HepG2 (cell line): ENCODE measurements at regions not wholly inside any gene's neighbourhood (a gene's known extent, or its start where the extent isn't known, plus 50 kb on each side); places are given as distances from the start of the nearest gene placed in this dataset.

Experiments
- ATAC-seq: fragments of 200-7000 bp; cut with Tn5 transposase; 3 replicates; pipeline ENCODE4 v1.9.1; 2020; ENCODE audit warnings: mild to moderate bottlenecking, moderate library complexity
- BruUV-seq: library from RNA; stranded (reverse); fragments of 400-500 nt; replicated peaks from 2 replicates; lab custom pipeline; 2021; lab: Mats Ljungman, UMichigan
- CTCF ChIA-PET: fragments of 300-600 bp; formaldehyde crosslinking; extraction: SDS; loops from one replicate; lab custom pipeline; 2021; ENCODE audit warnings: low total read pairs, inconsistent platforms, low intra/inter-chr PET ratio; lab: Yijun Ruan, JAX
- POLR2A ChIA-PET: fragments of 350-600 bp; sonication (Branson Sonifier 250); formaldehyde crosslinking; loops from one replicate; lab custom pipeline; 2020; ENCODE audit warnings: antibody characterized with exemption, inconsistent platforms; lab: Yijun Ruan, JAX
- DNase-seq: peaks from one replicate; pipeline ENCODE4 v3.0.0-alpha.2; 2015; ENCODE audit warnings: low spot score
- FAIRE-seq: peaks from 3 replicates; lab custom pipeline; 2011; peaks lifted over from hg19 to GRCh38; lab: Jason Lieb, UNC
- H2AFZ ChIP-seq: one replicate; pipeline ENCODE4 v1.6.1; 2011; ENCODE audit warnings: low read length, inconsistent platforms
- H3K27ac ChIP-seq: fragments of 300-600 bp; 3 replicates; pipeline ENCODE4 v1.8.0; 2011; ENCODE audit warnings: mixed run types, mild to moderate bottlenecking, mixed read lengths, low read length, inconsistent platforms; ENCODE audit not compliant: insufficient read depth; ENCODE audit errors: extremely low read length
- H3K27me3 ChIP-seq, 2 experiments: fragments of 200-600 bp in 1 of 2; 2 replicates in 1 of 2; 3 replicates in 1 of 2; pipeline versions ENCODE4 v1.6.0 to v1.8.0; 2011; ENCODE audit warnings: low read length in 2 of 2, mild to moderate bottlenecking in 2 of 2, moderate library complexity in 2 of 2, inconsistent platforms in 1 of 2; ENCODE audit not compliant: insufficient read depth in 2 of 2, control insufficient read depth in 1 of 2
- H3K36me3 ChIP-seq, 2 experiments: fragments of 200-600 bp in 1 of 2; replicated peaks in 1 of 2; 2 replicates in 1 of 2; 3 replicates in 1 of 2; pipeline versions ENCODE4 v1.5.1 to v1.8.0; 2011; ENCODE audit warnings: low read length in 2 of 2, inconsistent platforms in 1 of 2; ENCODE audit not compliant: insufficient read depth in 2 of 2, control insufficient read depth in 1 of 2
- H3K4me1 ChIP-seq: 2 replicates; pipeline ENCODE4 v1.5.1; 2012; ENCODE audit warnings: low read length, inconsistent platforms; ENCODE audit not compliant: insufficient read depth
- H3K4me2 ChIP-seq: 2 replicates; pipeline ENCODE4 v1.6.0; 2011; ENCODE audit warnings: low read depth, low read length, inconsistent platforms
- H3K4me3 ChIP-seq, 3 experiments: fragments of 200-600 bp in 1 of 3; sonication (generic), shearing (Covaris generic) in 1 of 3; replicated peaks in 1 of 3; 2 replicates each; pipeline ENCODE4 v1.5.1; 2011 to 2016; ENCODE audit warnings: low read length in 3 of 3, inconsistent platforms in 2 of 3, low read depth in 2 of 3, mild to moderate bottlenecking in 2 of 3, control low read depth in 1 of 3, mixed read lengths in 1 of 3; ENCODE audit not compliant: insufficient read depth in 1 of 3
- H3K79me2 ChIP-seq: one replicate; pipeline ENCODE4 v1.6.1; 2011; ENCODE audit warnings: low read length, inconsistent platforms; ENCODE audit not compliant: insufficient read depth
- H3K9ac ChIP-seq: 2 replicates; pipeline ENCODE4 v1.6.0; 2011; ENCODE audit warnings: mild to moderate bottlenecking, low read depth, low read length, inconsistent platforms; ENCODE audit not compliant: insufficient read depth
- H3K9me3 ChIP-seq: 2 replicates; pipeline ENCODE4 v1.5.1; 2012; ENCODE audit warnings: mild to moderate bottlenecking, low read length
- H4K20me1 ChIP-seq: 2 replicates; pipeline ENCODE4 v1.6.0; 2011; ENCODE audit warnings: inconsistent platforms, mild to moderate bottlenecking, low read length, moderate library complexity; ENCODE audit not compliant: insufficient read depth
- CENPT ChIP-seq: sonication (generic); formaldehyde crosslinking; IDR thresholded peaks from 2 replicates; pipeline ENCODE4 v1.8.0; 2022; ENCODE audit warnings: low read depth, mild to moderate bottlenecking, moderate library complexity, missing genetic modification reagents
- CSRNP2 ChIP-seq: sonication (generic); formaldehyde crosslinking; conservative IDR thresholded peaks from 2 replicates; pipeline ENCODE4 v1.8.0; 2022; ENCODE audit warnings: low read depth, missing genetic modification reagents
- HOXD1 ChIP-seq: sonication (generic); formaldehyde crosslinking; IDR thresholded peaks from 2 replicates; pipeline ENCODE4 v1.5.0; 2020; ENCODE audit warnings: missing genetic modification reagents
- KDM2A ChIP-seq: sonication (generic); formaldehyde crosslinking; IDR thresholded peaks from 2 replicates; pipeline ENCODE4 v1.4.0; 2020; ENCODE audit warnings: low read depth, missing genetic modification reagents, borderline replicate concordance
- KMT2B ChIP-seq: IDR thresholded peaks from 2 replicates; pipeline ENCODE4 v1.6.1; 2016; ENCODE audit warnings: missing genetic modification reagents, missing compliant biosample characterization
- MTA3 ChIP-seq: sonication (generic); formaldehyde crosslinking; IDR thresholded peaks from 2 replicates; pipeline ENCODE4 v1.4.0; 2020; ENCODE audit warnings: missing genetic modification reagents
- RELA ChIP-seq: sonication (generic); formaldehyde crosslinking; IDR thresholded peaks from 2 replicates; pipeline ENCODE4 v1.4.0; 2020; ENCODE audit warnings: missing genetic modification reagents
- SAP130 ChIP-seq: IDR thresholded peaks from 2 replicates; pipeline ENCODE4 v1.6.1; 2016; ENCODE audit warnings: low read depth
- SRSF9 ChIP-seq: fragments of 200-400 bp; formaldehyde crosslinking; IDR thresholded peaks from 2 replicates; pipeline ENCODE4 v1.6.1; 2018; ENCODE audit warnings: borderline replicate concordance, mild to moderate bottlenecking, low read depth, low read length; ENCODE audit not compliant: insufficient read depth, poor library complexity, severe bottlenecking
- STAG1 ChIP-seq: sonication (generic); formaldehyde crosslinking; IDR thresholded peaks from 2 replicates; pipeline ENCODE4 v1.4.0; 2020; ENCODE audit warnings: missing genetic modification reagents
- TBX3 ChIP-seq: fragments of 450-650 bp; IDR thresholded peaks from 2 replicates; pipeline ENCODE4 v1.6.1; 2017; ENCODE audit warnings: antibody characterized with exemption, mild to moderate bottlenecking, inconsistent platforms, borderline replicate concordance
- ZNF329 ChIP-seq: sonication (generic); formaldehyde crosslinking; IDR thresholded peaks from 2 replicates; pipeline ENCODE4 v1.9.0; 2021; ENCODE audit warnings: low read depth, mild to moderate bottlenecking, missing genetic modification reagents
- ZNF354B ChIP-seq: sonication (generic); formaldehyde crosslinking; IDR thresholded peaks from 2 replicates; pipeline ENCODE4 v1.8.0; 2022; ENCODE audit warnings: mild to moderate bottlenecking, missing genetic modification reagents
- ZNF550 ChIP-seq: sonication (generic); formaldehyde crosslinking; IDR thresholded peaks from 2 replicates; pipeline ENCODE4 v1.4.0; 2020; ENCODE audit warnings: mild to moderate bottlenecking, missing genetic modification reagents, borderline replicate concordance
- ZNF577 ChIP-seq: sonication (generic); formaldehyde crosslinking; IDR thresholded peaks from 2 replicates; pipeline ENCODE4 v1.4.0; 2020; ENCODE audit warnings: mild to moderate bottlenecking, low read depth, missing genetic modification reagents, borderline replicate concordance
- ZNF839 ChIP-seq: sonication (generic); formaldehyde crosslinking; IDR thresholded peaks from 2 replicates; pipeline ENCODE4 v1.4.0; 2020; ENCODE audit warnings: missing genetic modification reagents, mild to moderate bottlenecking, borderline replicate concordance
- WGBS: methylation state at CpG from one replicate; pipeline ENCODE4 v1.1.6; 2017; ENCODE audit warnings: low lambda C conversion rate; 5-methylcytosine and 5-hydroxymethylcytosine counted together
- in situ Hi-C: cut with HindIII; loops from 2 replicates; pipeline ENCODE4 v1.10.0; 2017; ENCODE audit warnings: low pct_unique_long_range_greater_than_20kb; ENCODE audit not compliant: extremely low pct_ligation_motif_present
- intact Hi-C: fragments of 100-400 bp; cut with micrococcal nuclease; formaldehyde crosslinking; loops from one replicate; pipeline ENCODE4 v1.10.0; 2022; ENCODE audit not compliant: unreplicated experiment
- TF ChIP-seq, protein P1 (sequence below): sonication (generic); formaldehyde crosslinking; IDR thresholded peaks from 2 replicates; pipeline ENCODE4 v1.5.0; 2020; ENCODE audit warnings: missing genetic modification reagents
- TF ChIP-seq, protein P2 (sequence below): sonication (generic); formaldehyde crosslinking; IDR thresholded peaks from 2 replicates; pipeline ENCODE4 v1.5.1; 2020; ENCODE audit warnings: missing genetic modification reagents, mild to moderate bottlenecking, borderline replicate concordance

GRCh38 chr14:29310757-29311156, 544.2 kb downstream of the FOXG1 start:
- H3K79me2 ChIP-seq, result no peaks in the 10 kb centered on the region
- BruUV-seq, result no TSS peak
- intact Hi-C loops, result no loop called here
- no peak overlapping the region for H3K4me2 ChIP-seq
- H3K9ac ChIP-seq, result no peak overlapping the region
- H3K27me3 ChIP-seq, result no peaks in the 10 kb centered on the region
- DNase-seq, result no peak
- no peak overlapping the region for H2AFZ ChIP-seq
- TF ChIP-seq, protein P1, sequence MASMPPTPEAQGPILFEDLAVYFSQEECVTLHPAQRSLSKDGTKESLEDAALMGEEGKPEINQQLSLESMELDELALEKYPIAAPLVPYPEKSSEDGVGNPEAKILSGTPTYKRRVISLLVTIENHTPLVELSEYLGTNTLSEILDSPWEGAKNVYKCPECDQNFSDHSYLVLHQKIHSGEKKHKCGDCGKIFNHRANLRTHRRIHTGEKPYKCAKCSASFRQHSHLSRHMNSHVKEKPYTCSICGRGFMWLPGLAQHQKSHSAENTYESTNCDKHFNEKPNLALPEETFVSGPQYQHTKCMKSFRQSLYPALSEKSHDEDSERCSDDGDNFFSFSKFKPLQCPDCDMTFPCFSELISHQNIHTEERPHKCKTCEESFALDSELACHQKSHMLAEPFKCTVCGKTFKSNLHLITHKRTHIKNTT (CRISPR knock-in tag), result no peak
- TF ChIP-seq SAP130 (no peak), ZNF550 (CRISPR knock-in tag) (no peak), SRSF9 (no peak), ZNF329 (CRISPR knock-in tag) (no peak), ZNF839 (CRISPR knock-in tag) (no peak), STAG1 (CRISPR knock-in tag) (no peak), ZNF577 (CRISPR knock-in tag) (no peak), MTA3 (CRISPR knock-in tag) (no peak), ZNF354B (no peak), KDM2A (CRISPR knock-in tag) (no peak), RELA (CRISPR knock-in tag) (no peak), TBX3 (no peak), CSRNP2 (no peak), CENPT (CRISPR knock-in tag) (no peak), HOXD1 (no peak), KMT2B (no peak)
- TF ChIP-seq, protein P2, sequence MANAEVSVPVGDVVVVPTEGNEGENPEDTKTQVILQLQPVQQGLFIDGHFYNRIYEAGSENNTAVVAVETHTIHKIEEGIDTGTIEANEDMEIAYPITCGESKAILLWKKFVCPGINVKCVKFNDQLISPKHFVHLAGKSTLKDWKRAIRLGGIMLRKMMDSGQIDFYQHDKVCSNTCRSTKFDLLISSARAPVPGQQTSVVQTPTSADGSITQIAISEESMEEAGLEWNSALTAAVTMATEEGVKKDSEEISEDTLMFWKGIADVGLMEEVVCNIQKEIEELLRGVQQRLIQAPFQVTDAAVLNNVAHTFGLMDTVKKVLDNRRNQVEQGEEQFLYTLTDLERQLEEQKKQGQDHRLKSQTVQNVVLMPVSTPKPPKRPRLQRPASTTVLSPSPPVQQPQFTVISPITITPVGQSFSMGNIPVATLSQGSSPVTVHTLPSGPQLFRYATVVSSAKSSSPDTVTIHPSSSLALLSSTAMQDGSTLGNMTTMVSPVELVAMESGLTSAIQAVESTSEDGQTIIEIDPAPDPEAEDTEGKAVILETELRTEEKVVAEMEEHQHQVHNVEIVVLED (CRISPR knock-in tag), result no peak
- in situ Hi-C loops, result no loop called here
- no peaks in the 10 kb centered on the region for H3K4me1 ChIP-seq
- H3K9me3 ChIP-seq, result peaks cover 89% of the 10 kb centered on the region
- 2% methylated on average over 1 of the region's 1 CpG for WGBS
- H3K27ac ChIP-seq, result no peak overlapping the region
- no peak for FAIRE-seq
- H3K36me3 ChIP-seq, result no peaks in the 10 kb centered on the region
- ATAC-seq, result no peak
- H3K4me3 ChIP-seq, result no peak overlapping the region
- no peaks in the 10 kb centered on the region for H4K20me1 ChIP-seq
- CTCF ChIA-PET, result no interaction called here
- POLR2A ChIA-PET, result no interaction called here
